Omental fat pad (tissue), 3 donors: ENCODE measurements at regions not wholly inside any gene's neighbourhood (a gene's known extent, or its start where the extent isn't known, plus 50 kb on each side); places are given as distances from the start of the nearest gene placed in this dataset.

Experiments used
- ATAC-seq: fragments of 150-250 bp; one replicate; pipeline ENCODE4 v1.9.1; 2016; ENCODE audit warnings: mild to moderate bottlenecking, moderate library complexity; ENCODE audit not compliant: low FRiP score
- DNase-seq: peaks from one replicate; pipeline ENCODE4 v3.0.0-alpha.2; 2019; ENCODE audit warnings: low spot score
- CTCF ChIP-seq, 3 donors: fragments of 450-650 bp; IDR thresholded peaks; one replicate each; pipeline ENCODE4 v1.5.1; 2016 to 2017; ENCODE audit warnings: antibody characterized with exemption in 3 of 3, mild to moderate bottlenecking in 3 of 3, moderate library complexity in 2 of 3

GRCh38 chr3:26562021-26562768 lies 60.4 kb upstream of the LRRC3B start:
- DNase-seq (no peak), ATAC-seq (no peak)
- no peak for TF ChIP-seq CTCF (IDR thresholded peaks at IDR 0.05)
